Smooth muscle cell (in vitro differentiated cells): ENCODE measurements at regions not wholly inside any gene's neighbourhood (a gene's known extent, or its start where the extent isn't known, plus 50 kb on each side); places are given as distances from the start of the nearest gene placed in this dataset.

Experiments used
- DNase-seq: peaks from one replicate; lab custom pipeline; 2025; ENCODE audit not compliant: unreplicated experiment; lab: John Stamatoyannopoulos, UW
- H2AFZ ChIP-seq: fragments of 200-600 bp; sonication (generic); 2 replicates; pipeline ENCODE4 v1.6.0; 2016; ENCODE audit warnings: antibody characterized with exemption, low read depth, mild to moderate bottlenecking
- H3F3A ChIP-seq: fragments of 200-600 bp; sonication (generic); 2 replicates; pipeline ENCODE4 v1.6.0; 2017; ENCODE audit warnings: antibody characterized with exemption, low read depth
- H3K27ac ChIP-seq: fragments of 200-600 bp; sonication (generic); 2 replicates; pipeline ENCODE4 v1.5.1; 2016; ENCODE audit warnings: low read depth, mild to moderate bottlenecking
- H3K27me3 ChIP-seq: fragments of 200-600 bp; sonication (generic); 2 replicates; pipeline ENCODE4 v1.6.1; 2016; ENCODE audit warnings: low read depth, mild to moderate bottlenecking
- H3K36me3 ChIP-seq: fragments of 200-600 bp; sonication (generic); 2 replicates; pipeline ENCODE4 v1.5.1; 2016; ENCODE audit warnings: low read depth
- H3K4me1 ChIP-seq: fragments of 200-600 bp; sonication (generic); 2 replicates; pipeline ENCODE4 v1.5.1; 2016; ENCODE audit warnings: low read depth
- H3K4me2 ChIP-seq: fragments of 200-600 bp; sonication (generic); 2 replicates; pipeline ENCODE4 v1.6.0; 2016; ENCODE audit warnings: mild to moderate bottlenecking
- H3K4me3 ChIP-seq: fragments of 200-600 bp; sonication (generic); 2 replicates; pipeline ENCODE4 v1.5.1; 2016; ENCODE audit warnings: mild to moderate bottlenecking
- H3K79me2 ChIP-seq: fragments of 200-600 bp; sonication (generic); 2 replicates; pipeline ENCODE4 v1.6.0; 2016; ENCODE audit warnings: low read depth, mild to moderate bottlenecking
- H3K9ac ChIP-seq: fragments of 200-600 bp; sonication (generic); 2 replicates; pipeline ENCODE4 v1.6.0; 2016; ENCODE audit warnings: low read depth
- H3K9me3 ChIP-seq: fragments of 200-600 bp; sonication (generic); replicated peaks from 2 replicates; pipeline ENCODE4 v1.5.1; 2016; ENCODE audit warnings: low read depth
- H4K20me1 ChIP-seq: fragments of 200-600 bp; sonication (generic); 2 replicates; pipeline ENCODE4 v1.6.0; 2016; ENCODE audit warnings: low read depth
- WGBS: methylation state at CpG from one replicate; pipeline ENCODE4 v1.1.7; 2016; ENCODE audit warnings: low lambda C conversion rate; 5-methylcytosine and 5-hydroxymethylcytosine counted together
- TF ChIP-seq, protein P1 (sequence below): fragments of 200-600 bp; sonication (generic); IDR thresholded peaks from 2 replicates; pipeline ENCODE4 v1.5.1; 2017; ENCODE audit warnings: borderline replicate concordance, mild to moderate bottlenecking, antibody characterized with exemption; ENCODE audit not compliant: insufficient read depth, poor library complexity, severe bottlenecking

DNA sequence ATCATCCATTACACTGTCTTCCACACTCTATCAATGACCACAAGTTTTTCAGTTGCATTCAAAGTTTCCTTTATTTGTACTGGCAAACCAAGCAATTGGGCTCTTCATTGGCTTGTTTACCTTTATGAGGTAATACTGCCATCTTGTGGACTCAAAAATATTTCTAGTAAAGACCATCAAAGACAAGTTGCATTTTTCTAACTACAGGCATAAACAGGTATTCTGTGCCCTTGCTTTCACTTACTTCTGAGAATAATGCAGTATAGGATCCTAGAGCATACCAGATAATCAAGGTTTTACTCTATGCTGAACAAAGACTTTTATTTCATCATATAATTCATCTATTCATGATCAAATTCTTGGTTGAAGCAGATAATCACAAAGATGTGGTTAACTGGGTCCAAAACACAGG, 173.7 kb upstream of the POU5F2 start:
- Histone ChIP-seq H3K27ac (no peak overlapping the region), H3K4me1 (no peaks in the 10 kb centered on the region), H3K79me2 (no peaks in the 10 kb centered on the region), H3K9ac (no peak overlapping the region), H4K20me1 (no peaks in the 10 kb centered on the region), H3K4me3 (no peak overlapping the region), H3K4me2 (no peak overlapping the region), H3K36me3 (no peaks in the 10 kb centered on the region), H3F3A (no peaks in the 10 kb centered on the region), H2AFZ (no peak overlapping the region), H3K27me3 (no peaks in the 10 kb centered on the region), H3K9me3 (no peaks in the 10 kb centered on the region)
- TF ChIP-seq, protein P1, sequence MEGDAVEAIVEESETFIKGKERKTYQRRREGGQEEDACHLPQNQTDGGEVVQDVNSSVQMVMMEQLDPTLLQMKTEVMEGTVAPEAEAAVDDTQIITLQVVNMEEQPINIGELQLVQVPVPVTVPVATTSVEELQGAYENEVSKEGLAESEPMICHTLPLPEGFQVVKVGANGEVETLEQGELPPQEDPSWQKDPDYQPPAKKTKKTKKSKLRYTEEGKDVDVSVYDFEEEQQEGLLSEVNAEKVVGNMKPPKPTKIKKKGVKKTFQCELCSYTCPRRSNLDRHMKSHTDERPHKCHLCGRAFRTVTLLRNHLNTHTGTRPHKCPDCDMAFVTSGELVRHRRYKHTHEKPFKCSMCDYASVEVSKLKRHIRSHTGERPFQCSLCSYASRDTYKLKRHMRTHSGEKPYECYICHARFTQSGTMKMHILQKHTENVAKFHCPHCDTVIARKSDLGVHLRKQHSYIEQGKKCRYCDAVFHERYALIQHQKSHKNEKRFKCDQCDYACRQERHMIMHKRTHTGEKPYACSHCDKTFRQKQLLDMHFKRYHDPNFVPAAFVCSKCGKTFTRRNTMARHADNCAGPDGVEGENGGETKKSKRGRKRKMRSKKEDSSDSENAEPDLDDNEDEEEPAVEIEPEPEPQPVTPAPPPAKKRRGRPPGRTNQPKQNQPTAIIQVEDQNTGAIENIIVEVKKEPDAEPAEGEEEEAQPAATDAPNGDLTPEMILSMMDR: peak; percentile 47
- DNase-seq: no peak

GRCh38 chr5:93911609-93912008, 170.2 kb upstream of the POU5F2 start:
- 81% methylated on average over 2 of the region's 2 CpGs for WGBS
- Histone ChIP-seq H3K36me3 (no peaks in the 10 kb centered on the region), H3F3A (no peaks in the 10 kb centered on the region)

DNA sequence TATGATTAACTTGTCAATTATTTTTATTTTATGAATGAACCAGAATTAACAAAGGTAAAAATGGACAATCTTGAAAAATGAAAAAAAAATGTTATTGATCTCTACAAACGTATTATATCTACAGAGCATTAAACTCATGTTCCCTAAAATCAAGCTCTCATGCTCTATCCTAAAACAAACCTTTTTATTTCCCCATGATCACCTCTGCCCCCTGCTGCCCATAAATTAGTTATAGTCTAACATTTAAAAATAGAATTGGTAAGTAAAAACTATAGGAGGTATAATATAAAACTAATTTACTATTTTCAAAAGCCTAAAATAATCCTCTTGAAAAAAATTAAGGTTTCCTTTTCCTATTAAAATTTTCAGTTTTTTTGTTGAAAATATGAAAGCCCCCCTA, 168.0 kb upstream of the POU5F2 start:
- H3K9ac ChIP-seq: no peak overlapping the region
- H3F3A ChIP-seq: no peaks in the 10 kb centered on the region
- no peaks in the 10 kb centered on the region for H3K27me3 ChIP-seq
- WGBS: 61% methylated on average over 1 of the region's 1 CpG
- H3K79me2 ChIP-seq: no peaks in the 10 kb centered on the region
- H2AFZ ChIP-seq: no peak overlapping the region
- no peak overlapping the region for H3K4me2 ChIP-seq
- no peaks in the 10 kb centered on the region for H3K36me3 ChIP-seq
- H3K9me3 ChIP-seq: no peaks in the 10 kb centered on the region
- TF ChIP-seq, protein P1: peak; percentile 19
- no peak overlapping the region for H3K27ac ChIP-seq
- H3K4me3 ChIP-seq: no peak overlapping the region
- H3K4me1 ChIP-seq: no peaks in the 10 kb centered on the region
- no peaks in the 10 kb centered on the region for H4K20me1 ChIP-seq
- no peak for DNase-seq

More at GRCh38 chr5:93911609-93912008, 170.2 kb upstream of the POU5F2 start:
- no peak overlapping the region for H3K27ac ChIP-seq
- H3K9ac ChIP-seq: no peak overlapping the region
- no peaks in the 10 kb centered on the region for H3K27me3 ChIP-seq
- H3K4me3 ChIP-seq: no peak overlapping the region
- H4K20me1 ChIP-seq: no peaks in the 10 kb centered on the region
- H3K4me2 ChIP-seq: no peak overlapping the region
- no peaks in the 10 kb centered on the region for H3K4me1 ChIP-seq
- no peak for DNase-seq
- TF ChIP-seq, protein P1: no peak
- no peaks in the 10 kb centered on the region for H3K79me2 ChIP-seq
- no peak overlapping the region for H2AFZ ChIP-seq
- no peaks in the 10 kb centered on the region for H3K9me3 ChIP-seq

DNA sequence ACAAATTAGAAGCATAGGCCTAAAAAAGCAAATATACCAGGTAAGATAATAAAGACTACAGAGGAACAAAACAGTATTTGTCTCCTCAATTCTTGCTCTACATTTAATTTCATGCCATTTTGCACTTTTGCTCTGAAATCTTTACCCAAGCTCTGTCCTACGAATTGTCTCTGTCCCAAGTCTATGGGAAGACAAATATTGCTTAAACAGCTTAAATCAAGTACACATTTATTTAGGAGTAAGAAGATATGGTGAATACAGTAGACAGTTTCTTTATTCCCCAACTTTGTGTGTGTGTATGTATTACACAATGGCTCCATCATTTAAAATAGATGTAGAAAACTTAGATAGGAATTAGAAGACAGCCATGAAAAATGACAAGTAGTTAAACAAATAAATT, 163.5 kb upstream of the POU5F2 start:
- Histone ChIP-seq H3K36me3 (no peaks in the 10 kb centered on the region), H3K4me1 (no peaks in the 10 kb centered on the region), H3K9ac (no peak overlapping the region), H3K4me3 (no peak overlapping the region), H4K20me1 (no peaks in the 10 kb centered on the region), H3K9me3 (no peaks in the 10 kb centered on the region), H3K27ac (no peak overlapping the region), H3K27me3 (no peaks in the 10 kb centered on the region), H3K79me2 (no peaks in the 10 kb centered on the region), H2AFZ (no peak overlapping the region), H3F3A (no peaks in the 10 kb centered on the region), H3K4me2 (no peak overlapping the region)
- TF ChIP-seq, protein P1: no peak
- DNase-seq: no peak
- WGBS: 91% methylated on average over 1 of the region's 1 CpG
